WI38 (cell line): ENCODE measurements at regions not wholly inside any gene's neighbourhood (a gene's known extent, or its start where the extent isn't known, plus 50 kb on each side); places are given as distances from the start of the nearest gene placed in this dataset.

Experiments
- H3K4me3 ChIP-seq: 2 replicates; pipeline ENCODE4 v1.5.1; 2011; ENCODE audit warnings: low read depth, mild to moderate bottlenecking, control low read depth, low read length
- CTCF ChIP-seq: IDR thresholded peaks from 2 replicates; pipeline ENCODE4 v1.5.1; 2012; ENCODE audit warnings: low read depth, mild to moderate bottlenecking, control low read depth, low read length

DNA sequence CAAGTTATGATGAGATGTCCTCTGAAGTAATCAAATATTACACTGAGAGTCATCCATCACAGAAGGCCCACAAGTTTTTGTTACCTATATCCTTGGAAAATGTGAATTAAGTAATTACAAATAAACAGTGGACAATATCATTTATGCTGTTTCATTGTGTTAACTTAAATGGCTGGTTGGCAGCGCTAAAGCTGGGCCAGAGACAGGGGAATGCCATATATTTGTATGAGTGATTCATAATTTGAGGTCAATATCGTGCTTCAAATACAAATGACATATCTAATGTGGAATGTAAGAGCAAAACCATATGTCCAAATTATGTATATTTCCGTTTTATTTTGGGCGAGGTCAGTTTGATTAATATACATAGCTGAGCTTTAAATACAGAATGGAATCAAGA is 1556.2 kb downstream of the SLITRK5 start:
- no peak for TF ChIP-seq CTCF
- no peak overlapping the region for H3K4me3 ChIP-seq

DNA sequence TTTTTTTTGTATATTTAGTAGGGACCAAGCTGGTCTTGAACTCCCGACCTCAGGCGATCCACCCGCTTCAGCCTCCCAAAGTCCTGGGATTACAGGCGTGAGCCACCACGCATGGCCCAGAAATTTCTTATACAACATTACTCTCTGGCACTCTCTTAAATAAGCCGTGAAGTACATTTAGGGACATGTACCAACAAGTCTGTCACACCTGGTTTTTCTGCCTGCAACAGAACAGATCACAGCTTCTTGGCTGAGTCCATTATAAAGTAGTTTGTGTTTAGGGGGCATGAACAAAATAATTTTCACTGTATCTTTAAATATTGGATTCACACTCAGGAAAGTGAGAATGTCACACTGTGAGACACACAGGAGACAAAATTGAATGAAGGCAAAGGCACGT is 1567.3 kb downstream of the SLITRK5 start:
- TF ChIP-seq CTCF: no peak
- no peak overlapping the region for H3K4me3 ChIP-seq

GRCh38 chr13:89239361-89240127 is 1568.4 kb downstream of the SLITRK5 start:
- no peak overlapping the region for H3K4me3 ChIP-seq
- TF ChIP-seq CTCF: no peak

DNA sequence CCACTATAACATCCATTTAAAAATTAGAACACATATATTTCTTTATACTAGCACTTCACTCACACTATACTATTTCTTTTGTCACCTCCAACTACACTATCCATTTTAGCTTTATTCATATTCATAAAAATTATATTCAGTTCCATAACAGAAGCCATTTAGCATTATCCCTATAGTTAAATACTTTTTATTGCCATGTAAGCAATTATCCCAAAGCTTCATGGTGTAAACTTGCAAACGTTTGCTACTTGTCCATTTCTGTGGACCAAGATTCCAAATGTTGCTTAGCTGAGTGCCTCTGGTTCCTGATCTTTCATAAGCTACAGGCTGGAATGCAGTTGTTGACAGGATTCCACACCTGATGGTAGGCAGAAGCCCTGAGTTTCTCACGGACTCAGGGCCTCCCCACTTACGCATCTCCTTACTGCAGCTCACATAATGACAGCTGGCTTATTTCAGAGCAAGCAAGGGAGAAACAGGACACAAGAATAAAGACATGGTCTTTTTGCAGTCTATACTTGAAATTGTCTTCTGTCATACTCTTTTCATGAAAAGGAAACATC is 1584.8 kb downstream of the SLITRK5 start:
- no peak overlapping the region for H3K4me3 ChIP-seq
- no peak for TF ChIP-seq CTCF

GRCh38 chr13:89267734-89268133 is 1596.6 kb downstream of the SLITRK5 start:
- no peak for TF ChIP-seq CTCF
- no peak overlapping the region for H3K4me3 ChIP-seq

- no peak overlapping the region for H3K4me3 ChIP-seq
Observed at GRCh38 chr13:89269737-89270136, 1598.6 kb downstream of the SLITRK5 start.

More at GRCh38 chr13:89269737-89270136, 1598.6 kb downstream of the SLITRK5 start:
- no peak for TF ChIP-seq CTCF
